ENCODE measurements at regions not wholly inside any gene's neighbourhood (a gene's known extent, or its start where the extent isn't known, plus 50 kb on each side); places are given as distances from the start of the nearest gene placed in this dataset.

DNA sequence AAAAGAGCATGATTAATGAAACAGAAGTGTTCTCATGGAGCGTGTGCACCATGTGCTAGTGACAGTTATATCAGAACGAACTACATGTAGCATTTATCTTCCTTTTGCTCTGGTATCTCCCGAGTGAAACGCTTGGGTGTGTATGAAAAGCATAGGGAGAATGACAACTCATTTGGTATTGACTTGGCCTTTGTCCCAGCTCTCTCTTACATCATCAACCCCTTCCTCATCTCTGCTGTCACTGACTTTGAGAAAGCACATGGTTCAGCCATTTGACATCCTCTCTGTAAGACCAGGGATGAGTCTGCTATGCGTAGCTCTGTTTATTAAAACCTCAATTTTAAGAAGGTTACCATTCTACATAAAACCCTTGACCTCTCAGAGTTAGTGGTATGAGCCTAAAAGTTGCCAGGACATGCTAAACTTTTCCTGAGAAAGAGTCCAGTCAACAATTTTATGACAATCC, 201.0 kb downstream of the NRIP1 start:
- H3F3A ChIP-seq (ENCODE audit: control insufficient read depth, insufficient read depth), result no peaks in the 10 kb centered on the region
- H4K20me1 ChIP-seq (ENCODE audit: control insufficient read depth, insufficient read depth, low read depth, low read length), result no peaks in the 10 kb centered on the region
- H3K9me3 ChIP-seq (ENCODE audit: control insufficient read depth, insufficient read depth, low read length), result no peaks in the 10 kb centered on the region
- H3K36me3 ChIP-seq (ENCODE audit: control insufficient read depth, low read length), result no peaks in the 10 kb centered on the region
- H3K27ac ChIP-seq (ENCODE audit: low read depth, low read length), result no peak overlapping the region
- no peaks in the 10 kb centered on the region for H3K4me1 ChIP-seq (ENCODE audit: control insufficient read depth, low read length)
- H3K4me2 ChIP-seq (ENCODE audit: low read length), result no peak overlapping the region
- H3K27me3 ChIP-seq (ENCODE audit: control insufficient read depth, low read length), result no peaks in the 10 kb centered on the region
- H3K4me3 ChIP-seq (ENCODE audit: low read length), result no peak overlapping the region
- H3K9me2 ChIP-seq (replicated peaks; ENCODE audit: control insufficient read depth, low read length), result no peaks in the 10 kb centered on the region
- TF ChIP-seq CTCF (IDR thresholded peaks at IDR 0.05; ENCODE audit: low read depth, low read length, poor library complexity, severe bottlenecking), result no peak
- no peak for TF ChIP-seq EZH2phosphoT487 (IDR thresholded peaks at IDR 0.05; ENCODE audit: borderline replicate concordance, low read length)
- no peaks in the 10 kb centered on the region for H3K79me2 ChIP-seq (ENCODE audit: control insufficient read depth, low read length)

GRCh38 chr21:14862794-14863720, 201.7 kb downstream of the NRIP1 start:
- Histone ChIP-seq H3K9me3 (ENCODE audit: control insufficient read depth, insufficient read depth, low read length) (no peaks in the 10 kb centered on the region), H3K36me3 (ENCODE audit: control insufficient read depth, low read length) (no peaks in the 10 kb centered on the region), H3K9me2 (replicated peaks; ENCODE audit: control insufficient read depth, low read length) (no peaks in the 10 kb centered on the region), H4K20me1 (ENCODE audit: control insufficient read depth, insufficient read depth, low read depth, low read length) (no peaks in the 10 kb centered on the region), H3K79me2 (ENCODE audit: control insufficient read depth, low read length) (no peaks in the 10 kb centered on the region), H3K27me3 (ENCODE audit: control insufficient read depth, low read length) (no peaks in the 10 kb centered on the region), H3K4me3 (ENCODE audit: low read length) (no peak overlapping the region), H3K4me2 (ENCODE audit: low read length) (no peak overlapping the region), H3K27ac (ENCODE audit: low read depth, low read length) (no peak overlapping the region), H3K4me1 (ENCODE audit: control insufficient read depth, low read length) (no peaks in the 10 kb centered on the region), H3F3A (ENCODE audit: control insufficient read depth, insufficient read depth) (no peaks in the 10 kb centered on the region)
- no peak for TF ChIP-seq CTCF (IDR thresholded peaks at IDR 0.05; ENCODE audit: low read depth, low read length, poor library complexity, severe bottlenecking)
- no peak for TF ChIP-seq EZH2phosphoT487 (IDR thresholded peaks at IDR 0.05; ENCODE audit: borderline replicate concordance, low read length)

DNA sequence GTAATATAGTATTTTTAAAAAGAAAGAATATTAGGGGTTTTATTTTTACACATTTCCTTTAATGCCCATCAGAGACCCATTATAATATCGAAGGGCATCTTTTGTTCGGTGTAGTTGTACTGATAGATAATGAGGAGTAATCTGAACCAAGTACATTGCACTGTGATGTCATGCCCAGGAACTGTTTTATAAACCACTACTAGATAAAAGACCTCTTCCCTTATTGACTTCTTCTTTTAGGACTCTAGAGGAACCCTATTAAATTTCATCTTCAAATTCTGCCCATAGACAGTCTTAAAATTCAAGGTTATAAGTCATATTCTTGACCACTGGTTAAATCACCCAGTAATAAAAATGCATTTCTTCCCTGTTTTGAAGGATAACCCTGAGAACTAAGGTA, 206.5 kb downstream of the NRIP1 start:
- Histone ChIP-seq H3K79me2 (ENCODE audit: control insufficient read depth, low read length) (no peaks in the 10 kb centered on the region), H3K4me2 (ENCODE audit: low read length) (no peak overlapping the region), H3K27me3 (ENCODE audit: control insufficient read depth, low read length) (no peaks in the 10 kb centered on the region), H3K9me2 (replicated peaks; ENCODE audit: control insufficient read depth, low read length) (no peaks in the 10 kb centered on the region), H3F3A (ENCODE audit: control insufficient read depth, insufficient read depth) (no peaks in the 10 kb centered on the region), H3K4me3 (ENCODE audit: low read length) (no peak overlapping the region), H3K27ac (ENCODE audit: low read depth, low read length) (no peak overlapping the region), H3K36me3 (ENCODE audit: control insufficient read depth, low read length) (no peaks in the 10 kb centered on the region), H3K9me3 (ENCODE audit: control insufficient read depth, insufficient read depth, low read length) (no peaks in the 10 kb centered on the region), H3K4me1 (ENCODE audit: control insufficient read depth, low read length) (no peaks in the 10 kb centered on the region), H4K20me1 (ENCODE audit: control insufficient read depth, insufficient read depth, low read depth, low read length) (no peaks in the 10 kb centered on the region)
- no peak for TF ChIP-seq EZH2phosphoT487 (IDR thresholded peaks at IDR 0.05; ENCODE audit: borderline replicate concordance, low read length)
- TF ChIP-seq CTCF (IDR thresholded peaks at IDR 0.05; ENCODE audit: low read depth, low read length, poor library complexity, severe bottlenecking), result no peak
